ENCODE measurements at regions not wholly inside any gene's neighbourhood (a gene's known extent, or its start where the extent isn't known, plus 50 kb on each side); places are given as distances from the start of the nearest gene placed in this dataset.

DNA sequence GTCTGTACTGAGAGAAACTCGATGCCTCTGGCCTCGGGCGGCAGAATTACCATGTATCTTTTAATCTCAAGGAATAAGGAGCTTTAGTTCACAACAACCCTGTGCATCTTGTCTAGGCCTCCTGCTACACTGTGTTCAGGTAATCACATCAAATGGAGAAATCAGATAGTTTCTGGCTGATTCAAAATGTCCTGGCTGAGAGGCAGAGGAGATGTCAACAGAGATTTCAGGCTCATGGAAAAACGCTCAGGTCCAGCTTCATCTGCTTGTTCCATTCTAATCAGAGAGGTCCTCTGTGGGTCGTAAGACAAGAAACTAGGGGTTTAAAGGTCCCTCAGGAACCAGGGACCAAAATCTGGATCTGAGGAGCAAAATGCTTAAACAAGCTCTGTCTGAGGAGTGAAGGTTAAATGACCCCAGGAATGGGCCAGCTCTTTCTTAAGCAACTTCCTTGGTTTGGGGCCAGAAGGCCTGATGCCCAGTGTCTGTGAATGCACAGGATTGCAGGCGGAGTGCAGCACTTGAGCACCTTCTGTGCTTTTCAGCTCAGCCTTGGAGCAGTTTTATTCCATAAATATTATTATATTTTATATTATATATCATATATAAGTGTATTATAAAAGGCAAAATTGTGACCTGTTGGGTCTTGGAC is 170.2 kb upstream of the PRICKLE1 start:
- Histone ChIP-seq H3K27me3 (ENCODE audit: control insufficient read depth in 2 of 2, insufficient read depth in 2 of 2, low read length in 2 of 2) (no peaks in the 10 kb centered on the region), H3K9me3 (replicated peaks; ENCODE audit: control insufficient read depth, insufficient read depth, low read length) (no peaks in the 10 kb centered on the region), H3K4me2 (ENCODE audit: insufficient read depth, low read length) (no peak overlapping the region), H3K4me1 (ENCODE audit: control insufficient read depth, extremely low read depth, insufficient read depth, low read length) (no peaks in the 10 kb centered on the region), H4K20me1 (replicated peaks; ENCODE audit: control insufficient read depth, extremely low read depth, insufficient read depth, low read length) (no peaks in the 10 kb centered on the region), H3K36me3 (ENCODE audit: control insufficient read depth in 2 of 2, extremely low read depth in 1 of 2, insufficient read depth in 2 of 2, low read length in 2 of 2) (no peaks in the 10 kb centered on the region), H3K27ac (ENCODE audit: insufficient read depth, low read depth, low read length) (no peak overlapping the region), H2AFZ (ENCODE audit: low read depth, low read length) (no peak overlapping the region), H3K9me1 (replicated peaks; ENCODE audit: control insufficient read depth, extremely low read depth, insufficient read depth, low read length) (no peaks in the 10 kb centered on the region), H3K79me2 (ENCODE audit: control insufficient read depth, insufficient read depth, low read length) (no peaks in the 10 kb centered on the region), H3K9ac (replicated peaks; ENCODE audit: extremely low read depth, insufficient read depth, low read length) (no peak overlapping the region), H3K4me3 (replicated peaks in 1 of 3; ENCODE audit: insufficient read depth in 1 of 3, low read depth in 1 of 3, low read length in 3 of 3) (no peak overlapping the region)
- no TSS peak for BruUV-seq (replicated peaks)
- DNase-seq (ENCODE audit: low read depth, low spot score) = no peak
- POLR2A ChIA-PET = interaction anchor here (1.1 kb wide), 1 partner anchor 10 kb away, joined by 3 read pairs; no protein-coding TSS in a partner anchor
- no peak for FAIRE-seq
- CTCF ChIA-PET = interaction anchor here (1.1 to 2.0 kb wide), 2 partner anchors 10 to 173 kb away, joined by 3 to 5 read pairs; no protein-coding TSS in a partner anchor
- intact Hi-C loops (cut with micrococcal nuclease) = no loop called here
- dilution Hi-C loops (cut with MboI; ENCODE audit: extremely low pct_ligation_motif_present, low sequenced_read_pairs) = no loop called here
- TF ChIP-seq POLR2AphosphoS5 (IDR thresholded peaks at IDR 0.05; ENCODE audit: insufficient read depth, low read depth, low read length) (no peak), MYC (IDR thresholded peaks at IDR 0.05; ENCODE audit: low read depth, low read length) (no peak), MAX (IDR thresholded peaks at IDR 0.05; ENCODE audit: insufficient read depth, insufficient read length) (no peak), FOS (IDR thresholded peaks at IDR 0.05; ENCODE audit: borderline replicate concordance, insufficient read depth, low read length) (no peak), JUN (IDR thresholded peaks at IDR 0.05; ENCODE audit: borderline replicate concordance, insufficient read depth, insufficient read length, low read depth) (no peak), EZH2 (IDR thresholded peaks at IDR 0.05; ENCODE audit: borderline replicate concordance, low read depth, low read length, severe bottlenecking) (no peak), POLR2A (IDR thresholded peaks at IDR 0.05; ENCODE audit: low read depth, low read length) (no peak), GATA2 (IDR thresholded peaks at IDR 0.05; ENCODE audit: insufficient read depth, insufficient read length, low read depth, low read length) (no peak)
- TF ChIP-seq, protein P1, sequence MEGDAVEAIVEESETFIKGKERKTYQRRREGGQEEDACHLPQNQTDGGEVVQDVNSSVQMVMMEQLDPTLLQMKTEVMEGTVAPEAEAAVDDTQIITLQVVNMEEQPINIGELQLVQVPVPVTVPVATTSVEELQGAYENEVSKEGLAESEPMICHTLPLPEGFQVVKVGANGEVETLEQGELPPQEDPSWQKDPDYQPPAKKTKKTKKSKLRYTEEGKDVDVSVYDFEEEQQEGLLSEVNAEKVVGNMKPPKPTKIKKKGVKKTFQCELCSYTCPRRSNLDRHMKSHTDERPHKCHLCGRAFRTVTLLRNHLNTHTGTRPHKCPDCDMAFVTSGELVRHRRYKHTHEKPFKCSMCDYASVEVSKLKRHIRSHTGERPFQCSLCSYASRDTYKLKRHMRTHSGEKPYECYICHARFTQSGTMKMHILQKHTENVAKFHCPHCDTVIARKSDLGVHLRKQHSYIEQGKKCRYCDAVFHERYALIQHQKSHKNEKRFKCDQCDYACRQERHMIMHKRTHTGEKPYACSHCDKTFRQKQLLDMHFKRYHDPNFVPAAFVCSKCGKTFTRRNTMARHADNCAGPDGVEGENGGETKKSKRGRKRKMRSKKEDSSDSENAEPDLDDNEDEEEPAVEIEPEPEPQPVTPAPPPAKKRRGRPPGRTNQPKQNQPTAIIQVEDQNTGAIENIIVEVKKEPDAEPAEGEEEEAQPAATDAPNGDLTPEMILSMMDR (IDR thresholded peaks at IDR 0.05; ENCODE audit: extremely low read depth in 1 of 2, insufficient read depth in 1 of 2, low read depth in 1 of 2, low read length in 2 of 2) = no peak

Measured in endothelial cell of umbilical vein (primary cell).